ENCODE measurements at regions not wholly inside any gene's neighbourhood (a gene's known extent, or its start where the extent isn't known, plus 50 kb on each side); places are given as distances from the start of the nearest gene placed in this dataset.

GRCh38 chr2:64228126-64228678 lies 84.0 kb upstream of the PELI1 start:
- no peak for TF ChIP-seq CTCF (IDR thresholded peaks at IDR 0.05; ENCODE audit: insufficient read depth, low read depth, low read length, missing control alignments)
- H3K4me3 ChIP-seq (ENCODE audit: low read depth, low read length), result peak overlapping the region; percentile 60
- peak; percentile 76 for DNase-seq (ENCODE audit: low read depth)

- H3K4me3 ChIP-seq (ENCODE audit: low read depth, low read length), result peak overlapping the region; percentile 60; the same call in 1 of the 2 replicates
- DNase-seq (ENCODE audit: low read depth), result no peak
- no peak for TF ChIP-seq CTCF (IDR thresholded peaks at IDR 0.05; ENCODE audit: insufficient read depth, low read depth, low read length, missing control alignments)
These were observed 84.7 kb upstream of the PELI1 start for GRCh38 chr2:64228918-64229317.

- TF ChIP-seq CTCF (IDR thresholded peaks at IDR 0.05; ENCODE audit: insufficient read depth, low read depth, low read length, missing control alignments), result no peak
- no peak overlapping the region for H3K4me3 ChIP-seq (ENCODE audit: low read depth, low read length)
- no peak for DNase-seq (ENCODE audit: low read depth)
These were observed 86.3 kb upstream of the PELI1 start for GRCh38 chr2:64230540-64230939.

GRCh38 chr2:64232266-64232665 lies 88.0 kb upstream of the PELI1 start:
- DNase-seq (ENCODE audit: low read depth), result no peak
- TF ChIP-seq CTCF (IDR thresholded peaks at IDR 0.05; ENCODE audit: insufficient read depth, low read depth, low read length, missing control alignments), result no peak
- H3K4me3 ChIP-seq (ENCODE audit: low read depth, low read length), result no peak overlapping the region

- TF ChIP-seq CTCF (IDR thresholded peaks at IDR 0.05; ENCODE audit: insufficient read depth, low read depth, low read length, missing control alignments), result no peak
- H3K4me3 ChIP-seq (ENCODE audit: low read depth, low read length), result no peak overlapping the region
- DNase-seq (ENCODE audit: low read depth), result no peak
These were observed 89.2 kb upstream of the PELI1 start for GRCh38 chr2:64233376-64233922.

GRCh38 chr2:64234150-64234549 lies 89.9 kb upstream of the PELI1 start:
- DNase-seq (ENCODE audit: low read depth), result no peak
- no peak overlapping the region for H3K4me3 ChIP-seq (ENCODE audit: low read depth, low read length)
- TF ChIP-seq CTCF (IDR thresholded peaks at IDR 0.05; ENCODE audit: insufficient read depth, low read depth, low read length, missing control alignments), result no peak

- no peak for TF ChIP-seq CTCF (IDR thresholded peaks at IDR 0.05; ENCODE audit: insufficient read depth, low read depth, low read length, missing control alignments)
- no peak for DNase-seq (ENCODE audit: low read depth)
- no peak overlapping the region for H3K4me3 ChIP-seq (ENCODE audit: low read depth, low read length)
These were observed 90.6 kb upstream of the PELI1 start for GRCh38 chr2:64234785-64235184.

All from GM12865 (cell line).